Body of pancreas (tissue), 4 donors: ENCODE measurements at regions not wholly inside any gene's neighbourhood (a gene's known extent, or its start where the extent isn't known, plus 50 kb on each side); places are given as distances from the start of the nearest gene placed in this dataset.

Source experiments
- CTCF ChIP-seq, 7 experiments: fragments of 450-650 bp in 4 of 7; fragments of 200-600 bp in 3 of 7; sonication (generic) in 3 of 7; IDR thresholded peaks; one replicate each; pipeline ENCODE4 v1.5.1; 2016 to 2019; ENCODE audit warnings: antibody characterized with exemption in 7 of 7
- POLR2A ChIP-seq, 3 donors: fragments of 450-650 bp; IDR thresholded peaks; one replicate each; pipeline ENCODE4 v1.6.1; 2016; ENCODE audit warnings: antibody characterized with exemption in 3 of 3, mild to moderate bottlenecking in 2 of 3

GRCh38 chr1:218683242-218683641 lies 338.1 kb downstream of the TGFB2 start:
- TF ChIP-seq CTCF (IDR thresholded peaks at IDR 0.05) = no peak
- TF ChIP-seq POLR2A (IDR thresholded peaks at IDR 0.05) = no peak
